Ishikawa (cell line): ENCODE measurements at regions not wholly inside any gene's neighbourhood (a gene's known extent, or its start where the extent isn't known, plus 50 kb on each side); places are given as distances from the start of the nearest gene placed in this dataset.

ENCODE experiments used
- CEBPB ChIP-seq: IDR thresholded peaks from 2 replicates; pipeline ENCODE4 v1.6.1; 2012
- CREB1 ChIP-seq: IDR thresholded peaks from 2 replicates; pipeline ENCODE4 v1.6.1; 2012; ENCODE audit warnings: low read depth
- EGR1 ChIP-seq: IDR thresholded peaks from 2 replicates; pipeline ENCODE4 v1.6.1; 2012
- EP300 ChIP-seq: IDR thresholded peaks from 2 replicates; pipeline ENCODE4 v1.6.1; 2012; ENCODE audit warnings: borderline replicate concordance
- FOXM1 ChIP-seq: IDR thresholded peaks from 2 replicates; pipeline ENCODE4 v1.6.1; 2012; ENCODE audit warnings: low read depth, borderline replicate concordance
- NFIC ChIP-seq: IDR thresholded peaks from 2 replicates; pipeline ENCODE4 v1.6.1; 2012
- RAD21 ChIP-seq: IDR thresholded peaks from 2 replicates; pipeline ENCODE4 v1.6.1; 2012; ENCODE audit warnings: low read depth
- TAF1 ChIP-seq: IDR thresholded peaks from 2 replicates; pipeline ENCODE4 v1.6.1; 2012; ENCODE audit warnings: low read depth, mild to moderate bottlenecking
- TCF12 ChIP-seq: IDR thresholded peaks from 2 replicates; pipeline ENCODE4 v1.6.1; 2012; ENCODE audit warnings: low read depth
- TEAD4 ChIP-seq: IDR thresholded peaks from 2 replicates; pipeline ENCODE4 v1.6.1; 2012
- YY1 ChIP-seq: IDR thresholded peaks from 2 replicates; pipeline ENCODE4 v1.6.1; 2012; ENCODE audit warnings: low read depth
- ZBTB7A ChIP-seq: IDR thresholded peaks from 2 replicates; pipeline ENCODE4 v1.6.1; 2012; ENCODE audit warnings: low read depth
- TF ChIP-seq, protein P1 (sequence below): IDR thresholded peaks from 2 replicates; pipeline ENCODE4 v1.6.1; 2012
- TF ChIP-seq, protein P2 (sequence below): IDR thresholded peaks from 2 replicates; pipeline ENCODE4 v1.6.1; 2012; ENCODE audit warnings: low read depth, mild to moderate bottlenecking
- TF ChIP-seq, protein P3 (sequence below): IDR thresholded peaks from 2 replicates; pipeline ENCODE4 v1.6.1; 2012

GRCh38 chr1:239511875-239512274, 125.5 kb downstream of the CHRM3 start:
- TF ChIP-seq ZBTB7A, result no peak
- no peak for TF ChIP-seq EGR1
- TF ChIP-seq, protein P1, sequence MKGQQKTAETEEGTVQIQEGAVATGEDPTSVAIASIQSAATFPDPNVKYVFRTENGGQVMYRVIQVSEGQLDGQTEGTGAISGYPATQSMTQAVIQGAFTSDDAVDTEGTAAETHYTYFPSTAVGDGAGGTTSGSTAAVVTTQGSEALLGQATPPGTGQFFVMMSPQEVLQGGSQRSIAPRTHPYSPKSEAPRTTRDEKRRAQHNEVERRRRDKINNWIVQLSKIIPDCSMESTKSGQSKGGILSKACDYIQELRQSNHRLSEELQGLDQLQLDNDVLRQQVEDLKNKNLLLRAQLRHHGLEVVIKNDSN, result no peak
- TF ChIP-seq CREB1, result no peak
- no peak for TF ChIP-seq TCF12
- TF ChIP-seq, protein P2, sequence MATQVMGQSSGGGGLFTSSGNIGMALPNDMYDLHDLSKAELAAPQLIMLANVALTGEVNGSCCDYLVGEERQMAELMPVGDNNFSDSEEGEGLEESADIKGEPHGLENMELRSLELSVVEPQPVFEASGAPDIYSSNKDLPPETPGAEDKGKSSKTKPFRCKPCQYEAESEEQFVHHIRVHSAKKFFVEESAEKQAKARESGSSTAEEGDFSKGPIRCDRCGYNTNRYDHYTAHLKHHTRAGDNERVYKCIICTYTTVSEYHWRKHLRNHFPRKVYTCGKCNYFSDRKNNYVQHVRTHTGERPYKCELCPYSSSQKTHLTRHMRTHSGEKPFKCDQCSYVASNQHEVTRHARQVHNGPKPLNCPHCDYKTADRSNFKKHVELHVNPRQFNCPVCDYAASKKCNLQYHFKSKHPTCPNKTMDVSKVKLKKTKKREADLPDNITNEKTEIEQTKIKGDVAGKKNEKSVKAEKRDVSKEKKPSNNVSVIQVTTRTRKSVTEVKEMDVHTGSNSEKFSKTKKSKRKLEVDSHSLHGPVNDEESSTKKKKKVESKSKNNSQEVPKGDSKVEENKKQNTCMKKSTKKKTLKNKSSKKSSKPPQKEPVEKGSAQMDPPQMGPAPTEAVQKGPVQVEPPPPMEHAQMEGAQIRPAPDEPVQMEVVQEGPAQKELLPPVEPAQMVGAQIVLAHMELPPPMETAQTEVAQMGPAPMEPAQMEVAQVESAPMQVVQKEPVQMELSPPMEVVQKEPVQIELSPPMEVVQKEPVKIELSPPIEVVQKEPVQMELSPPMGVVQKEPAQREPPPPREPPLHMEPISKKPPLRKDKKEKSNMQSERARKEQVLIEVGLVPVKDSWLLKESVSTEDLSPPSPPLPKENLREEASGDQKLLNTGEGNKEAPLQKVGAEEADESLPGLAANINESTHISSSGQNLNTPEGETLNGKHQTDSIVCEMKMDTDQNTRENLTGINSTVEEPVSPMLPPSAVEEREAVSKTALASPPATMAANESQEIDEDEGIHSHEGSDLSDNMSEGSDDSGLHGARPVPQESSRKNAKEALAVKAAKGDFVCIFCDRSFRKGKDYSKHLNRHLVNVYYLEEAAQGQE, result no peak
- TF ChIP-seq NFIC, result no peak
- no peak for TF ChIP-seq YY1
- TF ChIP-seq TAF1, result no peak
- no peak for TF ChIP-seq CEBPB
- no peak for TF ChIP-seq TEAD4
- no peak for TF ChIP-seq FOXM1
- TF ChIP-seq EP300, result no peak
- no peak for TF ChIP-seq RAD21

- no peak for TF ChIP-seq CREB1
These were observed 130.2 kb downstream of the CHRM3 start for GRCh38 chr1:239516579-239516978.

GRCh38 chr1:239526391-239526790, 140.0 kb downstream of the CHRM3 start:
- TF ChIP-seq TEAD4 (no peak), ZBTB7A (no peak), CEBPB (no peak), FOXM1 (no peak), CREB1 (no peak), NFIC (no peak), TAF1 (no peak), EGR1 (no peak), YY1 (no peak), EP300 (no peak), TCF12 (no peak), RAD21 (no peak)
- TF ChIP-seq, protein P3, sequence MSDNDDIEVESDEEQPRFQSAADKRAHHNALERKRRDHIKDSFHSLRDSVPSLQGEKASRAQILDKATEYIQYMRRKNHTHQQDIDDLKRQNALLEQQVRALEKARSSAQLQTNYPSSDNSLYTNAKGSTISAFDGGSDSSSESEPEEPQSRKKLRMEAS, result no peak
- TF ChIP-seq, protein P1, result no peak
- TF ChIP-seq, protein P2, result no peak

DNA sequence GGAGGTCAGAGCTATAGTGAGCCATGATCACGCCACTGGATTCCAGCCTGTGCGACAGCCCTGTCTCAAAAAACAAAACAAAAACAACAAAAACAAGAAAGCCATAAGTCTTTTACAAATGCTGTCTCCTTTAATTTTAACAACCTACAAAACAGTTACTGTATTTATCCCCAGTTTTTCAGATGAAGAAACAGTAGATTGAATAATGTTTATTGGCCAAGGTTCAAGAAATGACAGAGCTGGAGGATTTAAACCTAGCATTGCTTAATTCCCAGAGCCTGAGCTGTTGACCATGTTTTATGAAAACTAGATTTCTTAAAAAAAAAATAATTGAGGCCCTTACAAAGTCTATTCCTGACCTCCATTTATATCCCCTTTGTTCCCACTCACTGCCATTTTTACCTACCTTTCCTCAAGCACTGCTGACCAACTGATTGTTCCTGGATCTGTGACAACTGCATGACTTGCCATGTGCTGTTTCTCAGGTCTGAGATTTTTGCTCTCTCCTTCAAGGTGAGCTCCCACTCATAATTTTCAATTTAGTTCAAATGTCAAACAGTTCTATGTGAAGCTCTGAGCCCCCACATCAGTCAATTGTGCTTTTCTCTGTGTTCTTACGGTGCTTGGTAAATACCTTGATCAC, 140.8 kb downstream of the CHRM3 start:
- no peak for TF ChIP-seq FOXM1
- TF ChIP-seq TAF1, result no peak

DNA sequence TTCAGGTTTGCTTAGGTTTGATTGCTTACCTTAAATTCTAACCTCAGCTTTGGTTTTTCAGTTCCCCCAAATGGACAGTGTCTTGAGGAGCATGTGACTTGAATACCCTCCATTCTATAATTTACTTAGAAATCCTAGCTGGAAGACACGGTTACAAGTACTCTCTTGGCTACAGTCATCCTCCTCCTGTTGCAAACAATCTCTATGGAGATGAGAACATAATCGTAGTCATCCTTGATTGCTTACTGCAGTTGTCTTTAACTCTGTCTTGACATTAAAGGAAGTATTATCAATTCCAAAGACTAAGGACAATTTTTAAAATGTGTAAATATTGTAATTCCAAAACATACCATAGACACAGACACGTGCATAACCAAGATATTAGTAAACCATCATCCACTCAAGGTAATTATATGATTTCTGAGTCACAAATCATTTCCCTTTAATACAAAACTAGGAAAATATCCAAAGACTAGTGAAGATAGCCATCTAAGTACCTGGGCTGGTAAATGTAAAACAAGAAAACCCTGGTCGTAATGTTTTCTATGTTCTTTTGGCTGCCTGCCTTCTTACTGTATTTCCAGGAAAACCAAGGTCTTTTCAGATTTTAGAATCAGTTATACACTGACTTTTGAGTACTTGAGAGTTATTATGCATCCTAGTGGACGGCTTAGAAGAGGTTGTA, 149.9 kb downstream of the CHRM3 start:
- no peak for TF ChIP-seq FOXM1
- TF ChIP-seq TCF12, result no peak
- no peak for TF ChIP-seq EGR1
- TF ChIP-seq ZBTB7A, result no peak
- TF ChIP-seq CEBPB, result no peak
- TF ChIP-seq YY1, result no peak
- no peak for TF ChIP-seq TEAD4
- TF ChIP-seq, protein P3, result no peak
- TF ChIP-seq, protein P2, result no peak
- TF ChIP-seq NFIC, result no peak
- TF ChIP-seq EP300, result no peak
- TF ChIP-seq, protein P1, result no peak
- no peak for TF ChIP-seq CREB1
- TF ChIP-seq RAD21, result no peak
- TF ChIP-seq TAF1, result no peak
